H4 (cell line): ENCODE measurements at regions not wholly inside any gene's neighbourhood (a gene's known extent, or its start where the extent isn't known, plus 50 kb on each side); places are given as distances from the start of the nearest gene placed in this dataset.
"Not testable (repeated sequence)": the region's sequence is repeated elsewhere in the genome, so short reads cannot be mapped to it uniquely, and the experiment has no call there.

ENCODE experiments used
- DNase-seq: peaks from one replicate; pipeline ENCODE4 v3.0.0-alpha.2; 2015; ENCODE audit warnings: low spot score

- DNase-seq, result no peak
Measured at GRCh38 chr14:71600309-71600708, 331.9 kb upstream of the RGS6 start.

DNA sequence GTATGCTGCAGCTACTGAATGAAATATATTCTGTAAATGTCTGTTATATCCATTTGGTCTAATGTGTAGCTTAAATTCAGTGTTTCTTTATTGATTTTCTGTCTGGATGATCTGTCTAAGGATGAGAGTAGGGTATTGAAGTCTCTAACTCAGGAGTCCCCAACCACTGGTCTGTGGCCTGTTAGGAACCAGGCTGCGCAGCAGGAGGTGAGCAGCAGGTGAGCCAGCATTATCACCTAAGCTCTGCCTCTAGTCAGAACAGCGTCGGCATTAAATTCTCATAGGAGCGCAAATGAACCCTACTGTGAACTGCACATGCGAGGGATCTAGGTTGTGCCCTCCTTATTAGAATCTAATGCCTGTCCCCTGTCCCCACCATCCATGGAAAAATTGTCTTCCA, 329.7 kb upstream of the RGS6 start:
- no peak for DNase-seq

- no peak for DNase-seq
Measured at GRCh38 chr14:71604231-71604630, 328.0 kb upstream of the RGS6 start.

GRCh38 chr14:71606064-71606463, 326.2 kb upstream of the RGS6 start:
- no peak for DNase-seq

- no peak for DNase-seq
Measured at GRCh38 chr14:71606575-71606974, 325.7 kb upstream of the RGS6 start.

- no peak for DNase-seq
Measured at GRCh38 chr14:71607056-71607455, 325.2 kb upstream of the RGS6 start.

- no peak for DNase-seq
Measured at GRCh38 chr14:71610149-71610548, 322.1 kb upstream of the RGS6 start.

- DNase-seq, result no peak
Measured at GRCh38 chr14:71610797-71611196, 321.4 kb upstream of the RGS6 start.

- DNase-seq, result no peak
Measured at GRCh38 chr14:71613168-71613567, 319.1 kb upstream of the RGS6 start.

GRCh38 chr14:71616013-71616412, 316.2 kb upstream of the RGS6 start:
- no peak for DNase-seq

GRCh38 chr14:71618047-71618446, 314.2 kb upstream of the RGS6 start:
- DNase-seq, result no peak

DNA sequence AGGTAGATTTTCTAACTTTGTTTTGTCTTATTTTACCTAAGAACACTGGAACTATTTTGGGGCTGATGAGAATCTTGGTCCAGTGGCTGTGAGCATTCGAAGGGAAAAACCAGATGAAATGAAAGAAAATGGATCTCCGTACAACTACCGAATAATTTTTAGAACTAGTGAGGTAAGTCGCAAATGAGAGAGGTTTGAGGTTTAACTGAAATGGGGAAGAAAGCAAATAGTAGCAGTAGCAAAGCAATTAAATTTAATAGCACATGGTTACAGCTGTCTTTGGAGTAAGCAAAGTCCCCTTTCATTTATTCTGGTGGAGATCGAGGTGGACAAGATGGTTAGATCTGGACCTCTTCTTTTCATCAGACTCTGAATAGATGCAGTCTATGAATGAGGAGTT, 313.5 kb upstream of the RGS6 start:
- DNase-seq, result no peak

GRCh38 chr14:71619472-71619871, 312.8 kb upstream of the RGS6 start:
- DNase-seq, result no peak

DNA sequence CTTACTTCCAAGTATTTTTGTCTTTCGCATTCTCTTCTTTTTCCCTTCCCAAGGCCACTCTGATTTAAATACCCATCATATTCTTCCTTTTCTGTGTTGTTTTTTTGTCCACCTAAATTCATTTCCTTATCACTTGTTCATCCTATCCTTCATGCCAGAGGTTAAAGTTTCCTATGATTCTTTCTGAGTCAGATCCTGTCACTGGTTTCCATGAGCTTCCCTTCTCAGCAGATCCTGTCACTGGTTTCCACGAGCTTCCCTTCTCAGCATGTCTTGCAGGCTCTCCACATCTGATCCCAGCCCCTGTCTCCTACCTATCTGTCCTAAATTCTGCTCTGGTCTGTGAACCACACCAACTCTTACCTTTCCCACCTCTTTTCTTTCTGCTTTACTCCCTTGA, 311.8 kb upstream of the RGS6 start:
- DNase-seq, result no peak

DNA sequence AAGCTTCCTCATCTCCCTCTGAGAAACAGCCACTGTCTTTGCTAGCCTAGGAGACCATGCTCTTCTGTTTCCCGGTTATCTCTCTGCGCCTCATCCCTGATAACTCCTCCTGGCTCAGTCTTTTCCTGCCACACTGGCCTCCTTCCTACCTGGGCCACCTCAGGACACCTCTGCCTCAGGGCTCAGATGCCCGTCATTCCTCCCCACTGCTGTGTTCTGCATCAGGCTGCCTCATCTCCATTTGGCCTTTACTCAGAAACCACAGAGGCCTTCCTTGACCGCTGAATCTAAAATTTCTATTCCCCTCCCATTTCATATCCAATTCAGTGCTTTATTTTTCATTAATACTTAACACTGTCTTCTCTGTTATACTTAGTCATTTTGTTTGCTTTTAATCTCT, 311.0 kb upstream of the RGS6 start:
- no peak for DNase-seq

- no peak for DNase-seq
Measured at GRCh38 chr14:71621980-71622605, 310.1 kb upstream of the RGS6 start.

DNA sequence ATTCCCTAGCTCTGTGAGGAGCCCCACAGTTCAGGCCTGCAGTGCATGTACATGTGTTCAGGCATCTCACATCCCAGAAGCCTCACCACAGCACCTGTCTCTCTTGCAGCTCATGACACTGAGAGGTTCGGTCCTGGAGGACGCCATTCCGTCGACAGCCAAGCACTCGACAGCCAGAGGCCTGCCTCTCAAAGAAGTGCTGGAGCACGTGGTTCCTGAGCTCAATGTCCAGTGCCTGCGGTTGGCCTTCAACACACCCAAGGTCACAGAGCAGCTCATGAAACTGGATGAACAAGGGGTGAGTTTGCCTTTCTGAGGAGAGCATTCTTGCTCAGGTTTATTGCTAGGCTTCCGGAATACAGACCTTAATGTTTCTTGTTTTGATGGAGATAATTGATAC, 308.3 kb upstream of the RGS6 start:
- no peak for DNase-seq

GRCh38 chr14:71625175-71625574, 307.1 kb upstream of the RGS6 start:
- no peak for DNase-seq

DNA sequence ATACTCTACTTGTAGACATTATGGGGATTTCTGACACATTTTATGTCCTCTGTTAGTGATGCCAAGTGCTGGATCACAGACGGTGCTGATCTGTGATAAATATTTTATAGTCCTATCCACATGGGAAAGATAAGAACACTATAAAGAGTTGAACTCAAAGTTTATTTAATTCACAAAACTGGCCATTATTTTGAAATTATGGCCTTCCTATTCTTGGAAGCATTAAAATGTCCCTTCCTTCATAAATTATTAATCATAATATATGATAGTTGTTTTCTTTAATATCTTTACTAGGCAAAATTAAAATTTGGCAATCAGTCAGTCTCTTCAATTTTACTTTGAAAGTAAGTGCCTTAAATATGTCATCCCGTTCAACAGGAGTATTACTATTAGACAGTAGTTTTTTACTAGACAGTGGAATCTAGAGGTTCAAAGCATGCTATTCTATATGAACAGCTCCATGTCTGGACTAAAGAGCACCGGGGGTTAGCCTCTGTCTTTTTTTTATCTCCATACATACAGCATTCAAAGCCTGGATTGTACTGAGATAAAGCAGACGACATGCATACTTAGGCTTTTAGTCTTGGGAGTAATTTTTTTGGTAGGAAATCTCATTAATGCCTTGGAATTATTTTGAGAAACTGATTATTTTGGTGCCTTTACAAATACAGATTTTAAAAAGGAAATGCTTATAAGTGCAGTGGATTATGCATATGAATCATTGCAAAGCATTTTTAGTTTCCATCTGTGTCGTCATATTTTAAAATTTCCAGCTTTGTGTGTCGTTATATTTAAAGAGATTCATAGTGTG, 306.1 kb upstream of the RGS6 start:
- DNase-seq, result no peak

DNA sequence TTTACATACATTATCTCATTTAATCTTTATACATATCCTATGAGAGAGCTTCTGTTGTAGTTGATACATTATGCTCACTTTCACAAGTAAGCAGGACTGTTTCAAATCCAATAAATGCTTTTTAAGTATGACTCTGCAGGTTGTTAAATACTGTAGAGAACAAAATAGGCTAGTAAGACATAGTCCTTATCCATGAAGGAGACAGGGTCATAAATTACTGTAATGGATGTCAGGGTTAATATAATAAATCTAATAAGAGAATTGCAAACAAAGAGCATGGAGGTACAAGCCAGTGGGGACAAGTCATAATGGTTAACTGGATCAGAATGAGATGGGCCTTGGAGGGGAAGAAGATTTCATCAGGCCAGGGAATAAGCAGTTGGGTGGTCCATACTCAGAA, 303.8 kb upstream of the RGS6 start:
- DNase-seq, result no peak

DNA sequence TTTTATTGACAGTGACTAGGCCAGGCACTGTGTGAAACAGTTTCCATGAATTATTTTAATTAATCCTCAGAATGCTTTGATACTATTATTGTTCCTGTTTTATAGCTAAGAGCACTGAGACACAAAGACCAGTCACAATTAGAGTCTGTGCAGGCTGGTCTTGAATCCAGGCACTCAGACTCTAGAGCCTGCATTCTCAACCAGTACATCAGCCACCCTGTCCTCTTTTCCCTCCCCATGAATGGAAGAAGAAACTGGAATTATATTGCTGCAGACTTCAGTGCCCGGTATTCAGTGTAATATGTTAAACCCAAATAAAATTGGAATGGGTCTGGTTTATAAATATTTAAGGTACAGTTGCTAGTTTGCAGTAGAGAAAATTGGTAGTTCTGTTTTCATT, 303.0 kb upstream of the RGS6 start:
- no peak for DNase-seq

GRCh38 chr14:71629765-71630492, 302.3 kb upstream of the RGS6 start:
- DNase-seq, result no peak

DNA sequence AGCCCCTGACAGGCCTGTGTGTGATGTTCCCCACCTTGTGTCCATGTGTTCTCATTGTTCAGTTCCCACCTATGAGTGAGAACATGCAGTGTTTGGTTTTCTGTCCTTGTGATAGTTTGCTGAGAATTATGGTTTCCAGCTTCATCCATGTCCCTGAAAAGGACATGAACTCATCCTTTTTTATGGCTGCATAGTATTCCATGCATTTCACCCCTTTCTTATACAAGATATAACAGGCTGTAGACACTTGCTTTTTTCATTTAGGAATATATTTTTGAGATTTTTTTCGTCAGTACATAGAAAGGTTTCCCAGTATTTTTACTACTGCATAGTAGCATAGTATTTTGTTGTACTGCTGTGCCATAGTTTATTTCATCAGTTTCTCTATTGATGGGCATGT, 301.2 kb upstream of the RGS6 start:
- not testable (repeated sequence) for DNase-seq
